Activated CD4-positive, alpha-beta T cell treated with anti-CD3 and anti-CD28 coated beads, Interleukin-2, amount 50 U/mL, for 16 hours (primary cell): ENCODE measurements at regions not wholly inside any gene's neighbourhood (a gene's known extent, or its start where the extent isn't known, plus 50 kb on each side); places are given as distances from the start of the nearest gene placed in this dataset.
"Not testable (repeated sequence)": the region's sequence is repeated elsewhere in the genome, so short reads cannot be mapped to it uniquely, and the experiment has no call there.

Experiments
- DNase-seq: peaks from one replicate; pipeline ENCODE4 v3.0.0-alpha.2; 2020

GRCh38 chr2:14756122-14756541 lies 123.6 kb downstream of the LRATD1 start:
- DNase-seq: no peak

GRCh38 chr2:14756981-14757657 lies 124.6 kb downstream of the LRATD1 start:
- DNase-seq: no peak

GRCh38 chr2:14759082-14759481 lies 126.6 kb downstream of the LRATD1 start:
- DNase-seq: no peak

DNA sequence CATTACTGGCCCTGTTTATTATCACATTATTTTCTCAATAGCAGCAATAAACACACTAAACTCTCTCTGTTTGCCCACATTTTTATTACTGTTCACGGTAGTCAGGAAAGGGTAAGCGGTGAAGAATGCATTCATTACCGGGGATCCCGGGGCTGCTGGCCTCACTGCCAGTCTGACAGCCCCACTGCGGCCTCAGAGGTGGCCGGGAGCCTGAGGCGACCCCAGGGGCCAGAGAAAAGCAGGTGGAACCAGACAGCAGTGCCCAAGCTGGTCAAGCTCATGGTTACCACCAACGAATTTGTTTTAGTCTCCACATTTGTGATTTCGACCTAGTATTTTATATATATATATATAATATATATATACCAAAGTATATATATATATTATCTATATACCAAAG lies 127.7 kb downstream of the LRATD1 start:
- DNase-seq: no peak

- DNase-seq: no peak
These were observed 128.6 kb downstream of the LRATD1 start for GRCh38 chr2:14761118-14761517.

GRCh38 chr2:14773696-14774095 lies 141.2 kb downstream of the LRATD1 start:
- DNase-seq: no peak

- DNase-seq: no peak
These were observed 142.0 kb downstream of the LRATD1 start for GRCh38 chr2:14774436-14774968.

- DNase-seq: no peak
These were observed 143.7 kb downstream of the LRATD1 start for GRCh38 chr2:14776216-14776615.

DNA sequence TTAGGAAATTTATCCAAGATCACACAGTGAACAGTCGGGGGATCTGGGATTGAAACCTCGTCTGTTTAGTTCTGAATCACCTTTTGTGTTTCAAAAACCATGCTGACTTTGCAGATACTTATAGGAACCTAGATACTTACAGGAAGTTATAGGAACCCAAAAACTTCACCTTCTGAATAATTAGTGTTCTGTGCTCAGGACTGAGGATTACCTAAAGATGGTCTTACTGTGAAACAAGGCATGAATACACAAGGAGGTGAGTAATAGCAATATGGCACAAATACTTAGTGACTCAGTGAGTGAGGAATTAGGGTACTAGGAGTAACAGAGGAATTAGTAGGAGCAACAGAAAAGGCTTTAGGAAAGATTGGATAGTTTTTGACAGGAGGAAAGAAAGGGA lies 145.5 kb downstream of the LRATD1 start:
- no peak for DNase-seq

DNA sequence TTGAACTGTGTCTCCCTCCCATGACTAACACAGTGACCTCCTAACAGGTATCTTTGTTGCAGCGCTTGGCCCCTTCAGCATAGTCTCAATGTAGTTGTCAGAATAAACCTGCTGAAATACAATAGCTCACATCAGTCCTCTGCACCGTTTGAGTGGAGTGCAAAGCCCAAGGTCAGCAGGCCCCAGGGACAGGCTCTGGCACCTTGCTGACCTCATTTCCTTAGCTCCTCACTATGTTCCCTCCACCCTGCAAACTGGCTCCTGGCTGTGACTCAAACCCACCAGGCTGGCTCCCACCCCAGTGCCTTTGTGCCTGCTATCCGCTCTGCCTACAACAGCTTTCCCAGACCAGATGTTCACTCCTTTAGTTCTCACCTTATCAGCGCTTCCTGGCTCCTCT lies 146.7 kb downstream of the LRATD1 start:
- no peak for DNase-seq

DNA sequence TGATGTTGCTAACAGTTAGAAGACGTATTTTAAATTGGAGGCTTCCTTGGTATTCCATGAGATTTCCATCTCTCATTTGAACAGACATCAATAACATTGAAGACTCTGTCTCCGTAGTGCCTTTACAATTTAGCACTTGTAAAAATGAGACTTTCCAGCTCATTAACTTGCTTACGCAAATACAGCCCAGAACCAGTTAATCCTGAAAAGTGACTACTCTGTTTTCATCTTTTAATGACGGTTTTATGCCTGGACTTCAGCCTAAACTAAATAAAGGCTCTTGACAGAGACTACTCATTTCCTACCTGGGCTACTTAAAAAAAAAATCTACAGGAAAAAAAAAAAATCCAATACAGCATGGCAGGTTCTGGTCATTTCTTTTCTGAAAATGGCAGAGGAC lies 148.6 kb downstream of the LRATD1 start:
- no peak for DNase-seq

DNA sequence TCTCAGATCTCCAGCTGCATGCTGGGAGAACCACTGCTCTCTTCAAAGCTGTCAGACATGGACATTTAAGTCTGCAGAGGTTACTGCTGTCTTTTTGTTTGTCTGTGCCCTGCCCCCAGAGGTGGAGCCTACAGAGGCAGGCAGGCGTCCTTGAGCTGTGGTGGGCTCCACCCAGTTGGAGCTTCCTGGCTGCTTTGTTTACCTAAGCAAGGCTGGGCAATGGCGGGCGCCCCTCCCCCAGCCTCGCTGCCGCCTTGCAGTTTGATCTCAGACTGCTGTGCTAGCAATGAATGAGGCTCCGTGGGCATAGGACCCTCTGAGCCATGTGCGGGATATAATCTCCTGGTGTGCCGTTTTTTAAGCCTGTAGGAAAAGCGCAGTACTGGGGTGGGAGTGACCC lies 156.3 kb downstream of the LRATD1 start:
- not testable (repeated sequence) for DNase-seq

DNA sequence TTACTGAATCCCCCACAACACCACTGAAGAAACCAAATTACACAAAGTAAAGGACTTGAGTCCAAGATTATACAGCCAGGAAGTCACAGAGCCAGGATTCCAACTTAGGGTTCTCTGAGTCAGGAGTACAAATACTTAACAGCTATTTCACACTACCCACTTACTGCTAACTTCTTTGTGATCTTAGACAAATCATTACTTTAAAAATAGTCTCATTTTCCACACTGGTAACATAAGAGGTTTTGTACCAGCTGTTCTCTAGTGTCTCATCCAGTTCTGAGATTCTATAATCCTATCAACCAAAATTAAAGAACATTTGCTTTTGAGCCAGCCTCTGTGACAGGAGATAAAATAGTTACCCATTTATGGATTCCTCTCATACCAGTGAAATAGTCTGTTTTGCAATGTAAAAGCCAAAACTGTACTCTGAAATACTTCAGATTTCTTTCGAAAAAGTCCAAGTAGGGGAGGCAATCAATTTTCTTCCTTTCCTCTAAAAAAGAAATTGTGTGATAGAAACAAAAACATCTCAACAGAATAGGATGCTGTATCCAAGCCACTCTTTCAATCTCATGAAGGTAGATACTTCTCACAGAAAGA lies 157.6 kb downstream of the LRATD1 start:
- no peak for DNase-seq

GRCh38 chr2:14803994-14804393 lies 171.5 kb downstream of the LRATD1 start:
- DNase-seq: no peak

- no peak for DNase-seq
These were observed 172.4 kb downstream of the LRATD1 start for GRCh38 chr2:14804902-14805301.

DNA sequence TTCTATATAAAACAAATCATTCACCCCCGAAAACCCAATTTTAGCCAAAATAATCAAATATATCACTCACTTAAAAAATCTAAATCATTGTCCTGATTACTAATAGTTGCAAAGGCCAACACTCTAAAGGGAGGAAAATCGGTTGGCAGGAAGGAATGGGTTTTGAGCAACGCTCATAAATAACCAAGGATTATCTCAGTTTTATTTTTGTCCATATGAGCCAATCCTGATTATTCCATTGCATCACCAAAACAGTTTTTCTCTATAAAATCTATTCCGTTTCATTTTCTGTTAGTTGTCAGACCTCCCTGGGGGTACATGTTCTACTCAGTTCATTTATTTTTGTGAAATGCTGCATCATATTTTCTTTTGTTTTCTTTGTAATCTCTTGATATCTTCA lies 174.1 kb downstream of the LRATD1 start:
- DNase-seq: no peak

DNA sequence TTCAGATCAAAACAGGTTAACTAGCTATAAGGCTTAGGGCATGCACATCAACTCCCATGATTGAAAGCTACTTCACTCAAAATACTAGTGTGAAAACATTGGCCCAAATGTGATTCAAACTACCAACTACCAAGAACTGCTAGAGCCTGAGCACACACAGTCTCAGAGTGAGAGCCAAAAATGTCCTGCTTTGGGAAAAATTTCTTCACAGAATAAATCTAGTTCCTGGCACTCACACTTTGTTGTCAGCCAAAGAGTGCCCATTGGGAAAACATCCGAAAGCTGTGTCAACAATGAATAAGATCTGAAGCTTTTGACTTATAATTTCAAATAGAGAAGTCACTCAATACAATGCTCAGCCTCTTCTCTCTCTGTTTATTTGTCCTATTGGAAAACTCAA lies 182.7 kb downstream of the LRATD1 start:
- no peak for DNase-seq

GRCh38 chr2:14816069-14817060 lies 183.8 kb downstream of the LRATD1 start:
- DNase-seq: no peak

DNA sequence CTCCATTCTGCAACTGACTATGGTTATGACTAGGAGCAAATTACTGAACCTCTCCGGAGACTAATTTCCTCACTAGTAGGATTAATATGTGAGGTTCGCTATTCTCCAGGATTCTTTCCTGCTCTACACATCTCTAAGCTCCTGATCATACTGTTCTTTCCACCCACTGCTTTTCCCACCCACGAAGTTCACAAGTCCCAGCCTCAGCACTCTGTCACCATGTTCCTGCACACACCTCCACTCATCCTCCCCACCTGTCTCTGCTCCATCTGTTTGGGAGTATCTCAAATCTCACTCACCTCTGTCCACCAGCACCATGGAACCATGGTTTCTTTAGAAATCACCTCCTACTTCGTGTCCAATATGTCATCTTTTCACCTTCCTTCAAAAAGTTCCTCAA lies 185.3 kb downstream of the LRATD1 start:
- DNase-seq: no peak

- no peak for DNase-seq
These were observed 194.0 kb downstream of the LRATD1 start for GRCh38 chr2:14826518-14826917.

DNA sequence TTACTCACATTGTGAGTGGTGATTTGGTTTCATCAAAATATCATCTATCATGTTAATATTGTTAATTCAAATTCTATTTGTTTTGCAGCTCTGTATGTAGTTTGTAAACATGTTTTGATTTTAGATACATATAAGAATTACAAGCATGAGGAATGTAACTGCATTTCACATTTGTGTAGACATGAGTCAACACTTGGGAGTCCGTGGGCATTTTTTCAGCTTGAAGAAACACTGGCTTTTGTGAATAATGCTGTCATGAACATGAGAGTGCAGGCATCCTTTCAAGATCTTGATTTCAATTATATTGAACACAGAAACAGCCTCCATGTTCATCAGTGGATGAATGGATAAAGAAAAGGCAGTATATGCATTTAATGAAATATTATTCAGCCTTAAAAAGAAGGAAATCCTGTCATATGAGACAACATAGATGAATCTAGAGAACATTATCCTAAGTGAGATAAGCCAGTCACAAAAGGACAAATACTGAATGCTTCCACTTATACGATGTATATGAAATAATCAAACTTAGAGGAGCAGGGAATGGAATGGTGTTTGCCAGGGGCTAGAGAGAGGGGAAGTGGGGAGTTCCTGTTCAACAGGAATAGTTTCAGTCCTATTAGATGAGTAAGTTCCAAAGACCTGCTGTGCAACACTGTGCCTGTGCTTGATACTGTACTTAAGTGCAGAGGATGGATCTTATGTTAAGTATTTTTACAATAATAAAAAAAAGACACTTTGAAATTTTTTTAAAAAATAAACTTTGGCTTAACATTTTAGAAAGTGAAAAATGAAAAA lies 194.9 kb downstream of the LRATD1 start:
- no peak for DNase-seq

GRCh38 chr2:14828223-14828622 lies 195.7 kb downstream of the LRATD1 start:
- DNase-seq: no peak

- DNase-seq: no peak
These were observed 196.5 kb downstream of the LRATD1 start for GRCh38 chr2:14828968-14829367.
